SK-N-SH (cell line): ENCODE measurements at regions not wholly inside any gene's neighbourhood (a gene's known extent, or its start where the extent isn't known, plus 50 kb on each side); places are given as distances from the start of the nearest gene placed in this dataset.

ENCODE experiments used
- CTCF ChIA-PET: fragments of 300-600, 350-600 bp; formaldehyde crosslinking; extraction: SDS; loops from one replicate; lab custom pipeline; 2021; lab: Yijun Ruan, JAX
- POLR2A ChIA-PET: fragments of 350-600 bp; sonication (Branson Sonifier 250); formaldehyde crosslinking; extraction: SDS; loops from one replicate; lab custom pipeline; 2020; ENCODE audit warnings: antibody characterized with exemption, inconsistent platforms; lab: Yijun Ruan, JAX
- DNase-seq: peaks from one replicate; pipeline ENCODE4 v3.0.0; 2012
- H2AFZ ChIP-seq: fragments of 200-600 bp; sonication (generic); 2 replicates; pipeline ENCODE4 v1.8.1; 2016; ENCODE audit warnings: antibody characterized with exemption, mild to moderate bottlenecking, low read depth
- H3F3A ChIP-seq: fragments of 200-600 bp; sonication (generic); replicated peaks from 2 replicates; pipeline ENCODE3; 2016; ENCODE audit warnings: antibody characterized with exemption, mild to moderate bottlenecking; ENCODE audit not compliant: insufficient read depth
- H3K27ac ChIP-seq, 2 experiments: fragments of 200-500 bp in 1 of 2; fragments of 200-600 bp in 1 of 2; sonication (Bioruptor generic) in 1 of 2; sonication (generic), shearing (Covaris generic) in 1 of 2; 2 replicates each; pipeline versions ENCODE4 v1.5.1 to v1.6.1; 2014 to 2016; ENCODE audit warnings: low read depth in 2 of 2, inconsistent platforms in 1 of 2, low read length in 1 of 2, mild to moderate bottlenecking in 1 of 2, mixed read lengths in 1 of 2
- H3K27me3 ChIP-seq: fragments of 200-600 bp; sonication (generic), shearing (Covaris generic); 2 replicates; pipeline ENCODE4 v1.6.1; 2016; ENCODE audit warnings: mixed run types; ENCODE audit not compliant: insufficient read depth
- H3K36me3 ChIP-seq, 2 experiments: fragments of 200-500 bp in 1 of 2; fragments of 200-600 bp in 1 of 2; sonication (Bioruptor generic) in 1 of 2; sonication (generic) in 1 of 2; replicated peaks in 1 of 2; 2 replicates each; pipeline versions ENCODE3 to v1.5.1; 2014 to 2016; ENCODE audit warnings: low read length in 1 of 2, mild to moderate bottlenecking in 1 of 2; ENCODE audit not compliant: insufficient read depth in 2 of 2, control insufficient read depth in 1 of 2
- H3K4me1 ChIP-seq, 2 experiments: fragments of 200-500 bp in 1 of 2; fragments of 200-600 bp in 1 of 2; sonication (Bioruptor generic) in 1 of 2; sonication (generic), shearing (Covaris generic) in 1 of 2; 2 replicates each; pipeline versions ENCODE4 v1.5.1 to v1.6.1; 2014 to 2016; ENCODE audit warnings: low read depth in 1 of 2, low read length in 1 of 2, mixed run types in 1 of 2; ENCODE audit not compliant: insufficient read depth in 2 of 2, control insufficient read depth in 1 of 2
- H3K4me2 ChIP-seq: fragments of 200-600 bp; sonication (generic), shearing (Covaris generic); 2 replicates; pipeline ENCODE4 v1.6.1; 2017; ENCODE audit warnings: mixed run types
- H3K4me3 ChIP-seq, 2 experiments: fragments of 200-500 bp in 1 of 2; fragments of 200-600 bp in 1 of 2; sonication (Bioruptor generic) in 1 of 2; sonication (generic), shearing (Covaris generic) in 1 of 2; 2 replicates each; pipeline versions ENCODE4 v1.5.1 to v1.8.1; 2014 to 2016; ENCODE audit warnings: low read depth in 2 of 2, inconsistent platforms in 1 of 2, low read length in 1 of 2, mild to moderate bottlenecking in 1 of 2, mixed read lengths in 1 of 2, moderate library complexity in 1 of 2
- H3K79me2 ChIP-seq: fragments of 200-600 bp; sonication (generic); 2 replicates; pipeline ENCODE4 v1.8.1; 2017; ENCODE audit warnings: mild to moderate bottlenecking; ENCODE audit not compliant: insufficient read depth
- H3K9ac ChIP-seq: fragments of 200-600 bp; sonication (generic); 2 replicates; pipeline ENCODE4 v1.6.1; 2017; ENCODE audit warnings: mixed run types
- H3K9me2 ChIP-seq: fragments of 200-600 bp; sonication (generic); 2 replicates; pipeline ENCODE4 v1.6.1; 2017; ENCODE audit warnings: mixed run types
- H3K9me3 ChIP-seq: fragments of 200-600 bp; sonication (generic); 2 replicates; pipeline ENCODE4 v1.6.1; 2017; ENCODE audit warnings: mixed run types, mild to moderate bottlenecking, moderate library complexity
- H4K20me1 ChIP-seq: fragments of 200-600 bp; sonication (generic); 2 replicates; pipeline ENCODE4 v1.6.1; 2017; ENCODE audit warnings: mild to moderate bottlenecking, mixed run types; ENCODE audit not compliant: insufficient read depth
- EP300 ChIP-seq, 2 experiments: IDR thresholded peaks; 2 replicates each; pipeline versions ENCODE4 v1.4.0 to v1.6.1; 2012; ENCODE audit warnings: borderline replicate concordance in 1 of 2, low read depth in 1 of 2, low read length in 1 of 2
- EZH2phosphoT487 ChIP-seq: fragments of 200-600 bp; sonication (generic); IDR thresholded peaks from 2 replicates; pipeline ENCODE4 v1.6.1; 2017; ENCODE audit warnings: low read depth, mixed run types, mild to moderate bottlenecking, antibody characterized with exemption, moderate library complexity, borderline replicate concordance
- FOXJ3 ChIP-seq: sonication (generic); formaldehyde crosslinking; IDR thresholded peaks from 2 replicates; pipeline ENCODE4 v1.5.1; 2020; ENCODE audit warnings: mild to moderate bottlenecking, missing genetic modification reagents
- GATA2 ChIP-seq: sonication (generic); formaldehyde crosslinking; IDR thresholded peaks from 2 replicates; pipeline ENCODE4 v1.5.0; 2020; ENCODE audit warnings: mild to moderate bottlenecking, missing genetic modification reagents
- JUND ChIP-seq: IDR thresholded peaks from 2 replicates; pipeline ENCODE4 v1.4.0; 2012
- MAX ChIP-seq: IDR thresholded peaks from 2 replicates; pipeline ENCODE4 v1.4.0; 2012; ENCODE audit warnings: low read depth
- MXI1 ChIP-seq: IDR thresholded peaks from 2 replicates; pipeline ENCODE4 v1.6.1; 2012; ENCODE audit warnings: mild to moderate bottlenecking, low read depth, low read length, improper control_type of control experiment
- NFIC ChIP-seq: IDR thresholded peaks from 2 replicates; pipeline ENCODE4 v1.4.0; 2012; ENCODE audit warnings: borderline replicate concordance
- NRF1 ChIP-seq: IDR thresholded peaks from 2 replicates; pipeline ENCODE4 v1.6.1; 2012; ENCODE audit warnings: low read depth, mild to moderate bottlenecking, low read length
- PBX3 ChIP-seq: IDR thresholded peaks from 2 replicates; pipeline ENCODE4; 2012
- POLR2AphosphoS5 ChIP-seq: IDR thresholded peaks from 2 replicates; pipeline ENCODE4 v1.6.1; 2012; ENCODE audit warnings: low read depth, low read length
- RAD21 ChIP-seq: IDR thresholded peaks from 2 replicates; pipeline ENCODE4 v1.6.1; 2012; ENCODE audit warnings: mild to moderate bottlenecking, low read length
- REST ChIP-seq: IDR thresholded peaks from 2 replicates; pipeline ENCODE4 v1.6.1; 2012; ENCODE audit warnings: mild to moderate bottlenecking, low read depth, low read length, moderate library complexity
- TEAD4 ChIP-seq: IDR thresholded peaks from 2 replicates; pipeline ENCODE4 v1.4.0; 2012; ENCODE audit warnings: mild to moderate bottlenecking, borderline replicate concordance; ENCODE audit not compliant: insufficient read depth
- WGBS: methylation state at CpG from one replicate; pipeline ENCODE4 v1.1.6; 2017; ENCODE audit warnings: low lambda C conversion rate; 5-methylcytosine and 5-hydroxymethylcytosine counted together

- DNase-seq = no peak
- no peaks in the 10 kb centered on the region for H4K20me1 ChIP-seq
- no peaks in the 10 kb centered on the region for H3F3A ChIP-seq
- 16% methylated on average over 5 of the region's 5 CpGs for WGBS
- no peak overlapping the region for H3K4me2 ChIP-seq
- H3K4me3 ChIP-seq = no peak overlapping the region
- H3K27ac ChIP-seq = no peak overlapping the region
- ChIA-PET POLR2A (no interaction called here), CTCF (no interaction called here)
- H3K79me2 ChIP-seq = no peaks in the 10 kb centered on the region
- H2AFZ ChIP-seq = peak overlapping the region; percentile 27; the same call in 1 of the 2 replicates
- H3K9me3 ChIP-seq = no peaks in the 10 kb centered on the region
- TF ChIP-seq EP300 (IDR thresholded peaks at IDR 0.05; ENCODE audit: borderline replicate concordance in 1 of 2, low read depth in 1 of 2, low read length in 1 of 2) (no peak), JUND (no peak), POLR2AphosphoS5 (no peak), NFIC (no peak), RAD21 (no peak), EZH2phosphoT487 (no peak), REST (no peak), MAX (no peak), MXI1 (no peak), TEAD4 (no peak), FOXJ3 (no peak), GATA2 (no peak)
- no peak overlapping the region for H3K9ac ChIP-seq
- H3K27me3 ChIP-seq = no peaks in the 10 kb centered on the region
- no peaks in the 10 kb centered on the region for H3K36me3 ChIP-seq
- H3K9me2 ChIP-seq = no peaks in the 10 kb centered on the region
- H3K4me1 ChIP-seq = no peaks in the 10 kb centered on the region; a peak in 1 of 4 replicates
Observed at GRCh38 chr1:82700476-82700875, 899.7 kb downstream of the ADGRL2 start.

GRCh38 chr1:82697965-82698364 lies 897.2 kb downstream of the ADGRL2 start:
- Histone ChIP-seq H3F3A (no peaks in the 10 kb centered on the region), H3K4me2 (no peak overlapping the region), H3K27ac (no peak overlapping the region), H3K79me2 (no peaks in the 10 kb centered on the region), H4K20me1 (no peaks in the 10 kb centered on the region), H3K9me2 (no peaks in the 10 kb centered on the region), H3K9ac (no peak overlapping the region), H3K9me3 (no peaks in the 10 kb centered on the region), H3K36me3 (no peaks in the 10 kb centered on the region), H3K27me3 (no peaks in the 10 kb centered on the region), H3K4me1 (no peaks in the 10 kb centered on the region; a peak in 1 of 4 replicates), H2AFZ (no peak overlapping the region), H3K4me3 (no peak overlapping the region)
- WGBS = 77% methylated on average over 8 of the region's 8 CpGs
- ChIA-PET POLR2A (no interaction called here), CTCF (interaction anchor here (0.7 to 1.4 kb wide), 2 partner anchors 15 to 102 kb away, joined by 3 read pairs; no protein-coding TSS in a partner anchor)
- TF ChIP-seq PBX3 = no peak
- no peak for TF ChIP-seq RAD21
- no peak for TF ChIP-seq NRF1
- no peak for DNase-seq
